ENCODE measurements at regions not wholly inside any gene's neighbourhood (a gene's known extent, or its start where the extent isn't known, plus 50 kb on each side); places are given as distances from the start of the nearest gene placed in this dataset.
"Not testable (repeated sequence)": the region's sequence is repeated elsewhere in the genome, so short reads cannot be mapped to it uniquely, and the experiment has no call there.

DNA sequence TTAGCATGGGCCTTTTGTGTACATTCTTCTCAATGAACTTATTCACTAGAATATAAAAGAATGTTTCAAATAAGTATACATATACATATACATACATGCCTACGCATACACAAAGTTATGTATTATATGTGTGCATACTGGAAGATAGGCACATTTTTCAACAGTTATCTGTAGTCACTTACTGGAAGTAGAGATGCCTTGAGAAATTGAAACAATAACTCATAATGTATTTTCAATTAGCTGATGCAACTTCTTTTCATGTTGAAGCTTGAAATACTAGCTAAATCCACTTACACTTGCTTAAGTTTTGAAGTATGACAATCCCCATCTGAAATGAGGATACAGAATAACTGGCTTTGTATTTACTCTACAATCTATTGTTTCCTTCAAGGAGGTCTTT is 469.0 kb upstream of the PTGER4 start:
- no peak for DNase-seq

GRCh38 chr5:40206030-40206429 is 473.7 kb upstream of the PTGER4 start:
- DNase-seq = no peak

GRCh38 chr5:40204144-40204543 is 475.6 kb upstream of the PTGER4 start:
- DNase-seq = no peak

GRCh38 chr5:40202814-40203440 is 476.8 kb upstream of the PTGER4 start:
- no peak for DNase-seq

DNA sequence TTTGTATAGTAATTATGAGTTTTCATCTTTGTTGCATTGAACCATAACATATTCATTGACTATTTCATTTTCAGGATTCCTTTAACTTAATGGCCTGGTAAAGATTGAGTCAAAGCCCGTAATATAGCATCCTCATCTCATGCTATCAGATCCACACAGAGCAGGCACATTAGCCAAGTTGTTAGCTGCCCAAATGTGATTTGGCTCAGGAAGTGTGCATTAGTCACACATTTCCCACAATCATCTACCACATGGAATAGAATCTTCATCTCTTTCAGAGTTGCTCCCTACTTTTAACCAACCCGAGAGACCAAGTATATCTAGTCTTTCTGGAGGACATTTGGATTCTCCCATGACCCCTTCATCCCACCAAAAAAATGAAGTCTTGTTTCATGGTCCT is 481.0 kb upstream of the PTGER4 start:
- no peak for DNase-seq

DNA sequence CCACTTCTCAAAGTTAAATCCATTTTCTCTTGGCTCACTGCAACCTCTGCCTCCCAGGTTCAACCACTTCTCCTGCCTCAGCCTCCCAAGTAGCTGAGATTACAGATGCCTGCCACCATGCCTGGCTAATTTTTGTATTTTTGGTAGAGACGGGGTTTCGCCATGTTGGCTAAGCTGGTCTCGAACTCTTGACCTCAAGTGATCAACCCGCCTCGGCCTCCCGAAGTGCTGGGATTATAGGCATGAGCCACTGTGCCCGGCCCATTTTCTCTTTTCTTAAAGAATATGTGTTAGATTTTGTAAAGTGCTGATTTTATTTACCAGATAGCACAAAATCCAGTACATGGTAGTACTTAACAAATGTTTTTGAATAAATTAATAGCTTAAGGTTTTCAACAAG is 484.1 kb upstream of the PTGER4 start:
- DNase-seq = not testable (repeated sequence)

DNA sequence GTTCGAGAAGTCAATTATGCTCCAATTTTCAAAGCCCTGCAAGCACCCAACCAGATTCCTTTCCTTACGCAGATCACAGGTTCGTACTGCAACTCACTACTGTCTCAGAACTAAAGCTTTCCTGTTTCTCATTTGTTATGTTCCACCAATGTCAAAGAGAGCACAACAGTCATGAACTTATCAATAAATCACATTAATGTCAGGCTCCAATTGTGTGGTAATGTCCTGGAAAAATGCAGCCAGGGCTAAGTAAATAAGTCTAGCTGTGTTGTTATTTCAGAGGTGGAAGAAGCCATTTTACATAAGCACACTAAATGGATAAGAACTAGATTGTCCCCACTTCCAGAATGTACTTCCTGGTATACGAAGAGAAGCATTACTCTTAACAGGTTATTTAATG is 488.6 kb upstream of the PTGER4 start:
- no peak for DNase-seq

DNA sequence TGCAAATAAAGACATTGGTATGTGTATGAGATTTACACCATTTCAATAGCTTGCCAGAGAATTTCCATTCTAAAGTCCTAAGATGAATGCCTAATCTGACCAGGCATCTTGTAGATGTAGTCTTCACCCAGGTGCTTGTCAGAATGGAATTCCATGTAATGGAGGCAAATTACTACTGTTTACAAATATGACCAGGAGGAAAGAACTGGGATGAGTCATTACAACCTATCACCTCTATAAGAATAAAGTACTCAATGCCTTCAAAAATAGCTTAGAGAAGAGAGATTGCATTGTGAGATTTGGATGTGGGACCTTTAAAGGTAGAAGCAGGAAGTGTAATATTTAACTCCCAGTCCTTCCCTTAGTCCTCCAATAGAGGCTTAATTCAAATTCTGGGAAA is 507.0 kb upstream of the PTGER4 start:
- no peak for DNase-seq

- no peak for DNase-seq
Measured at GRCh38 chr5:40171971-40172370, 507.7 kb upstream of the PTGER4 start.

DNA sequence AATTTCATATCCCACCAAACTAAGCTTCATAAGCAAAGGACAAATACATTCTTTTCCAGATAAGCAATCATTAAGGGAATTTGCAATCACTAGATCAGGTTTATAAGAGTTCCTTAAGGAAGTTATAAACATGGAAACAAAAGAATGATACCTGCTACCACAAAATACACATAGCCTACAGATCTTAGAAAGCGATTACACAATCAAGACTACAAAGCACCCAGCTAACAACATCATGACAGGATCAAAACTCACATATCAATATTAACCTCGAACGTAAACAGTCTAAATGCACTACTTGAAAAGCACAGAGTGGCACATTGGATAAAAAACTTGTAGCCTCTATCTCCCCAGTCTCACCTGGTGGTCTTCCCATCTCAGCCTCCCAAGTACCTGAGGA is 512.4 kb upstream of the PTGER4 start:
- DNase-seq = no peak

GRCh38 chr5:40166802-40167201 is 512.9 kb upstream of the PTGER4 start:
- DNase-seq = no peak

- DNase-seq = no peak
Measured at GRCh38 chr5:40165789-40166728, 513.7 kb upstream of the PTGER4 start.

- no peak for DNase-seq
Measured at GRCh38 chr5:40165106-40165788, 514.5 kb upstream of the PTGER4 start.

GRCh38 chr5:40160435-40160834 is 519.3 kb upstream of the PTGER4 start:
- DNase-seq = no peak

DNA sequence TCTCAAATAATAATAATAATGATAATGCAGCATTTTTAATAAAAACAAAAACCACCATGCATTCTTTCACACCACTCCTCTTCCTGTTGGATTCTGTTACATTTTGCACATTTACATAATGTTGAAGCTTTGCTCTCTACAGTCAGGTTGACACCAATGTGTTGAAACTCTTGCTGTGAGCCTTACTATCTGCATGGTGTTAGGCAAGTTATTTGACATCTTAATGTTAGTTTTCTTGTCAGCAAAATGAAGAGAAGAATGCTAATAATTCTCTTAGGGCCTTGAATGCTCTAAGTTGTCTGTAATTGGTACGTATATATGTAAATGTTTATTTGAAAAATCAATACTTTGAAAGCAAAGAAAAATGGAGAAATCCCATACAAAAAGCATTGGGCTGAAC is 525.5 kb upstream of the PTGER4 start:
- no peak for DNase-seq

DNA sequence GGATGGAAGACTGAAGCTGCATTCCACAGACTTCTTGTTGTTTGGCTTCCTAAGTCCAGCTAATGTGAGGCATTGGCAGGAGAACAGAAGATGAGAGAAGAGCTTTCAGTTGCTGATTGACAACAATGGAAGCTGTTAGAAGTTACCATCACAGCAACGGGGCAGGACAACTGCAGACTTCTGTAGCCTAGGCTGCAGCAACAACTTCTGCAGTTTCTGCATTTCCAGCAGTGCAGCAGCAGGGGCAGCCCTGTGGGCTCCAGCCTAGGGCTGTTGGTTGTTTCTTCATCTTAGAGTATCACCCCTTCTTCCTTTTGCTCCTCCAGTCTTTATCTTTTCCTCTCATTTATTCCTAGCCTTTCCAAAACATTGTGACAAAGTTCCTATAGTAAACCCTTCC is 528.8 kb upstream of the PTGER4 start:
- DNase-seq = no peak

GRCh38 chr5:40141896-40142295 is 537.8 kb upstream of the PTGER4 start:
- no peak for DNase-seq

DNA sequence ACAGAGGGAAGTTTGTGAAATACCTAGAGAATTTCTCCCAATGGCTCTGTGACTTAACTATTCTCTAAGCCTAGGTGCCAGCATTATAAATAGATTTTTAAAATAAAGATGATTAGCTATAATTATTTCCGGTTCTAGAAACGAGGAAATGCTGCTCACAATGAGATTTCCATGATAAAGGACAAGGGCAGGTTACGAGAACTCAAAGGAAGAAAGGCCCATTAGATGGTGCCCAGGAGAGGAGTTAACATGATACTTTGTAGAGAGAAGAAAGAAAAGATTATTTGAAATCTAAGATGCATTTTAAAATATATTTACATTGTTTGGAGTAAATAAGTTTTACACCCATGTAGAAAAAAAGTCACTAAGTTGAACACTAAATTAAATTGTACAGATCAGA is 538.3 kb upstream of the PTGER4 start:
- DNase-seq = no peak

- no peak for DNase-seq
Measured at GRCh38 chr5:40137223-40137622, 542.5 kb upstream of the PTGER4 start.

- no peak for DNase-seq
Measured at GRCh38 chr5:40134883-40135520, 544.7 kb upstream of the PTGER4 start.

GRCh38 chr5:40124367-40124766 is 555.3 kb upstream of the PTGER4 start:
- no peak for DNase-seq

GRCh38 chr5:40121236-40121635 is 558.5 kb upstream of the PTGER4 start:
- no peak for DNase-seq

DNA sequence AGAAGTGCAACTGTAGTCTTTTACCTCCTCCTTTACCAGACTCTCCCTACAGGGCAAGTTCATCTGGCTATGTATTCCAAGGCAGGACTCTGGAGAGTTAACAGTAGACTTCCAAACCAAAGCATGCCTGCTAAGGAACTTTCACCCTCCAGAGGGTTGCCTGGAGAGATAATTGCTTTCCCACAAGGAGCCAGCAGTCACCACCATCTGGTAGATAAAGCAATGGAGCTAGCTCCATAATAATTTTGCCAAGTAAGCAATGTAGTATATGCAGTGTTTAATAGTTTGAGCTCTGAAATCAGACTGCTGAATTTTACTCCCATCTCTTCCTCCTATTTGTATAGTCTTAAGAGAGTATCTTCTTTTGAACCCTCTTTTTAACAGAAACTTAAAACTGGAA is 566.8 kb upstream of the PTGER4 start:
- no peak for DNase-seq
